ENCODE measurements at regions not wholly inside any gene's neighbourhood (a gene's known extent, or its start where the extent isn't known, plus 50 kb on each side); places are given as distances from the start of the nearest gene placed in this dataset.
"Not testable (repeated sequence)": the region's sequence is repeated elsewhere in the genome, so short reads cannot be mapped to it uniquely, and the experiment has no call there.

DNA sequence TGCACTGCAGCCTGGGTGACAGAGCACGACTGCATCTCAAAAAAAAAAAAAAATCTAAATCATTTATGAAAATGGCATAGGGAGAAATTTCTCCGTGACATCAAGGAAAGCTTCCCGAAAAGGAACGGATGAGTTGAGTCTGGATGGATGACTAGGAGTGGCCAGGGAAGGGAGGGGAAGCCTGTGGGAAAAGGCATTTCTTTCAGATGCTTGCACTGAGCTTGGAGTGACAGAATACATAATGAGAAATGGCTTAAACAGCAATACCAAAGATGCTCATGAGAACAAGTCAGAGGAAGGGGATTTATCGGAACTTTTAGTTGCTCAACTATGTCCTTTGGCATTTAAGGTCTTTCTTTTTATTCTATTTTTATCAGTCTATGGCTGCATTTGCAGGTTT, 1369.2 kb upstream of the TMEM132C start:
- DNase-seq = no peak

DNA sequence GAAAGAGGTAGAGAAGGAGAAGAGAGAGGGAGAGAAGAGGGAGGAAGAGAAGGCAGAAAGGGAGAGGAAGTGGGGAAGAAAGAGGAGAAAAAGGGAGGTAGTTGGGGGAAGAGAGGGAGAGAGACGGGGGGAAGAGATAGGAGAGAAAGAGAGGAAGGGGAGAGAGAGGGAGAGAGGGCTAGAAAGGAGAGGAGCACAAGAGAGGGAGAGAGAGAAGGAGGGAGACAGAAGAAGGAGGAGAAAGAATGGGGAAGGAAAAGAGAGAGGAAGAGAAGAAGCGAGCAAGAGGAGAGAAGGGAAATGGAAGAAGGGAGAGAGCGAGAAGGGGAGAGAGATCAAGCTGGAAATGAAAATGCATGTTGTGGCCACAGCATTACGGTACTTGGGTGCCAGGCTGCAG, 1368.4 kb upstream of the TMEM132C start:
- DNase-seq = no peak

DNA sequence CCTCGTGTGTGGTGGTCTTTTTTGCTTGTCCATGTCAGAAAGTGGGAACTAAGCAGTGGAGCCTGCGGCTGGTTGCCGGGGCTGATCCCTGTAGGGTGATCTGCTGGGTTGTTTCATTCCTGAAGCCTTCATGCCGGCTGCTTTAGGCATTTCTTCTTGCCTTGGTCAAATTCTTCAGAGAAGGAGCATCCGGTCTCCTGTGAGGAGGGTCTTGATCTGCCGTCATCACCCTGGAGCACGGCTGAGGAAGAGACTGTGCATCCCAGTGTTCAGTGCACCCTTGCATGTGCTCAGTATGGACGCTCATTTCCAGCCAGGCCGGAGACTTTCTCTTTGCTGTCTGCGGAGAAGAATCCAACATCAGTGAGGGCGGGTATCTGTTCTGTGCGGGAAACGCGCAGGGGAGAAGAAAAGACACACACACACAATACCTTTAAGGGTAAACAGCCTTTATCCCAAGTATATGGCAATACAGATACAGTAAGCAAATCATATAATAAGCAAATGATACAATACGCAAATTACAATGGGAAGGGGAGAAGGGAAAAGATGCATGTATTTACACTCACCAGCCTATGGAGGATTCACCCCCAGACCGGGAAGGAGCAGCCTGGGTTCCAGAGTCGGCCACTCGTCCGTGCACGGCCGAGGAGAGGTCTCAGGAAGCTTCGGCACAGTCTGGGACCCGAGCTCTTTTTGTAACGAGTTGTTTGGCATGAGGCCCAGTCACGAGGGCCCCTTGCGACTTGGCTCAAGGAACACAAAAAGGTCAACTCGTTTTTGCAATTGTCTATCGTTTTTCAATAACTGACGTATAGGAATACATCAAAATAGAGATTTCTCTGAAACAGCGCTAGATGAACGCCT, 1366.8 kb upstream of the TMEM132C start:
- no peak for DNase-seq

DNA sequence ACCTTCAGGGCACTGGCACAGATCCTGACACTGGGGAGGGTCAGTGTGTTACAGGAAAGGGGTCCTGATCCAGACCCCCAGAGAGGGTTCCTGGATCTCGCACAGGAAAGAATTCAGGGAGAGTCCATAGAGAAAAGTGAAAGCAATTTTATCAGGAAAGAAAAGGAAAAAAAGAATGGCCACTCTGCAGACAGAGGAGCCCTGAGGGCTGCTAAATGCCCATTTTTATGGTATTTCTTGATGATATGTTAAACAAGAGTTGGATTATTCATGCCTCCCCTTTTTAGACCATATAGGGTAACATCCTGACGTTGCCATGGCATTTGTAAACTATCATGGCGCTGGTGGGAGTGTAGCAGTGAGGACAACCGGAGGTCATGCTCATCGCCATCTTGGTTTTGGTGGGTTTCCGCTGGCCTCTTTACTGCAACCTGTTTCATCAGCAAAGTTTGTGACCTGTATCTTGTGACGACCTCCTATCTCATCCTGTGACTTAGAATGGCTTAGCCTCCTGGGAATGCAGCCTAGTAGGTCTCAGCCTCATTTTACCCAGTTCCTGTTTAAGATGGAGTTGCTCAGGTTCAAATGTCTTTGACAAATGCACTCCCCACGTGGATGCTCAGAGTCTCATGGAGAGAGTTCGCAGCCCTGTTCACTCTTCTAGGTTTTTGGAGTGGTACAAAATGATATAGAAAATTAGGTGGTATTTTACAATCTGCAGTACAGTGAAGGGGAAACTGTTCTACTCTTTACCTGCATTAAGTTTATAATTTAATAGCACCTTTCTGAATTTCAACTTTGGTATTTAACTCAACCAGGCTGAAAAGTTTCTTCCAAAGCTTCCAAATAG, 1363.7 kb upstream of the TMEM132C start:
- DNase-seq = no peak

DNA sequence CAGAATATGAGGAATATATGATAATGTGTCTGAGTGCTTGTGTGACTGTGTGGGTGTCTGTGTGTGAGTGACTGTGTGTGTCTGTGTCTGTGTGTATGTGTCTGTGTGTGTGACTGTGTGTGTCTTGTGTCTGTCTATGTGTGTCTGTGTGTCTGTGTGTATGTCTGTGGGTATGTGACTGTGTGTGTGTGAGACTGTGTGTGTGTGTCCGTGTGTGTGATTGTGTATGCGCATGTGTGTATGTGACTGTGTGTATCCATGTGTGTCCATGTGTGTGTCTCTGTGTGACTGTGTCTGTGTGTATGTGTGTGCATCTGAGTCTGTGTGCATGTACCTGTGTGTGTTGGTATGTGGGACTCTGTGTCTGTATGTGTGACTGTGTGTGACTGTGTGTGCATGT, 1361.2 kb upstream of the TMEM132C start:
- DNase-seq = no peak

DNA sequence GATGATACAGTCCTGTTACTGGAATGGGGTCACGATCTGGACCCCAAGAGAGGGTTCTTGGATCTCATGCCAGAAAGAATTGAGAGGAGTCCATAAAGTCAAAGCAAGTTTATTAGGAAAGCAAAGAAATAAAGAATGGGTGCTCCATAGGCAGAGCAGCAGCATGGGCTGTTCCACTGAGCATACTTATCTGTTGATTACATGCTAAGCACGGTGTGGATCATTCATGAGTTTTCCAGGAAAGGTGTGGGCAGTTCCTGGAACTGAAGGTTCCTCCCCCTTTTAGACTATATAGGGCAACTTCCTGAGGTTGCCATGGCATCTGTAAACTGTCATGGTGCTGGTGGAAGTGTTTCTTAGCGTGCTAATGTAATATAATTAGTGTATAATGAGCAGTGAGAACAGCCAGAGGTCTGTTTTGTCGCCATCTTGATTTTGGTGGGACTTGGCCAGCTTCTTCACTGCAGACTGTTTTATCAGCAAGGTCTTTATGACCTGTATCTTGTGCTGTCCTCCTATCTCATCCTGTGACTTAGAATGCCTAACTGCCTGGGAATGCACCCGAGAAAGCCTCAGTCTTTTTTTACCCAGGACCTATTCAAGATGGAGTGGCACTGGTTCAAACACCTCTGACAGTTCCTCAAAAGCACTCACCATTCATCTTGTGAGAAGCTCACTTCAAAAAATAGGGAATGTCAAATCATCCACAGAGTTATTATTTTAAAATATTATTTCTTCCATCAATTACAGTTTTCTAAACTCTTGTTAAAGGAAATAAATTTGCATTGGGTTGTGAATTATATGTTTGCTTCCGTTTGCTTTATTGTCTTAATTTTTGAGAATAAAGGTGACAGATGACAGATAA, 1358.8 kb upstream of the TMEM132C start:
- DNase-seq = no peak

DNA sequence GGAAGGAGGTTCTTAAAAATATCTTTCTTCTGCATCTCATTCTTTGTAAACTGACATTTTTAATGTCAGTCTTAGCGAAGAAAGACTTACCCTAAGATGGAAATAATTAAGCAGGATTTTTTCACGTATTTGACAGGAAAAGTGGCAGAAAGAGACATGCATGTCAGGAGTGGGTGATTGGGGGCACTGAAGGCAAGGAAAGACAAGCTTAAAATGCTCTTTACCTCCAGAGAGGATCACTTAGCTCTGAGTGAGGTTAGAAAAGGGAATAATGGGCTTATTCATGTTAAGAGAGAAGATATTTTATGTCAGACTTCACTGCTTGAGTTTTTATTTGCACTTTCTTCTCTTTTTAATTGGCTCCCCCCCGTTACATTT, 1358.2 kb upstream of the TMEM132C start:
- no peak for DNase-seq

DNA sequence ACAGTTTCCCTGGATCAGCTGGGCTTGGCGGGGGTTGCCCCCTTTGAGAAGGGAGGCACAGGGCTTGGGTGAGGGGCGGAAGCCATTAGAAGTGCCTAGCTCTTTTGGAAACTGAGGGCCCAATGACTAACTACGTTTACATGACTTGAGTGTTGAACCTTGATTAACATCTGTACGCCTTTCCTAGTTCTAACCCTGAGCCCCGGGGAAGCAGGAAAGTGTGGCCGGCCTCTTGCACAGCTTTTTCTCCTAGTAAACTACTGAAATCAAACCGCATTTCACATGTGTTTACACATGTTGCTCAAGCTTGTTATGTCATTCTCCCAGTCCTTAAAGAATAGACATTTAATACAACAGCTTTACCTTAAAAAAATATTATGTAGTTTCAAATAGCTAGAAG, 1356.4 kb upstream of the TMEM132C start:
- DNase-seq = no peak

DNA sequence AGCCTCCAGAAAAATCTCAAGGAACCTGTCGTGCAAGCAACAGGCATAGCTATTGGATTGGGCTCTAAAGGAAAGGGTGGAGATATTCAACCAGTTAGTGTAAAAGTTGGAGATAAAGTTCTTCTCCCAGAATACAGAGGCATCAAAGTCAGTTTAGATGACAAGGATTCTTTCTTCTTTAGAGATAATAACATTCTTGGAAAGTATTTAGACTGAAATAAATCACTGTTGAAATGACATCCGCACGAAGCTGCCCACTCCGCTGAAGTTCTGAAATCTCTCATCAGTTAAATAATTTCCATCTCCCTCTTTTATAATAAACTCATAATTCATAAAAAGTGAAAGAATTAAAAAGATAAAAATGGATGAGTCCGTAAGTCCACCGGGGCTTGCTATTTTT, 1354.9 kb upstream of the TMEM132C start:
- no peak for DNase-seq

DNA sequence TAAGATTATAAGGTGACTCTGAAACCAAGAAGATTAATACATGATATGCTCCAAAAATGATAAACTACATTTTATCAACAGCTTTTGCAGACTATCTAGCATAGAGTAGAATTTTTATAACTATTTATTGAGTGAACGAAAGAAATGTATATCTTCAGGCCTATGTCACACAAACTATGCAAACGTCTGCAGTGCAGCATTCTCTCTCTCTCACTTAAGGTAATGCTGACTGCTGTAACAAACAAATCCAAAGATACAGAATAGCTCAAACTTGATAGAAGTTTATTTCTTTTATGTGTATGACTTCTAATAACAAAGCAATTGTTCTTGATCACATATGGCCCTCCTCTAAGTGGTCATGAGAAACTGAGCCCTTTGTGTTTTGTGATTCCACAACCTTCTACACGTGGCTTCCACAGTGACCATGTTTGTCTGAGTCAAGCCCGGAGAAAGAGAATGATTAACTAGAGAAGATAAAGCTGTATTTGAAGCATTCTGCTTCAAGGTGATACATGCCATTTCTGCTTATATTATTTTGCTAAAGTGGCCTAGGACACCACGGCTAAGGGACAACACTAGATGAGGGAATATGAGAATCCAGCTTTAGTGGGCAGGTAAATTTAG, 1352.7 kb upstream of the TMEM132C start:
- no peak for DNase-seq

DNA sequence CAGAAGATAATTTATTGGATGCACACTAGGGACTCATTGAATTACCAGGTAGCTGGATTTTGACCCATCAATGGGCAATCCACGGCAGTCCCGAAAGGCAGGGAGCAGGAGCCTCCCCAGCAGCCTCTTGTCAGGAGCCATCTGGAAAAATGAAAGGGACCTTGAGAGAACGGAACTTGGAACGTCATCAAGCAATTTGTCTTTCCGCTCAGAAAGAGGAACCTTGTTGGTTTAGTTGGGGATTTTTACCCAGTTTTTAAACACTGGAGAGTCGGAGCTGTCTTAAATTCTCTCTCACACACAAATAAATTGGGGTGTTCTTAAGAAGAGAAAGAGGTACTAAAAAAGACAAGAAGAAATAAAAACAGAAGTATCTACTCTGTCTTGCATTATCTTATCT, 1351.7 kb upstream of the TMEM132C start:
- no peak for DNase-seq

DNA sequence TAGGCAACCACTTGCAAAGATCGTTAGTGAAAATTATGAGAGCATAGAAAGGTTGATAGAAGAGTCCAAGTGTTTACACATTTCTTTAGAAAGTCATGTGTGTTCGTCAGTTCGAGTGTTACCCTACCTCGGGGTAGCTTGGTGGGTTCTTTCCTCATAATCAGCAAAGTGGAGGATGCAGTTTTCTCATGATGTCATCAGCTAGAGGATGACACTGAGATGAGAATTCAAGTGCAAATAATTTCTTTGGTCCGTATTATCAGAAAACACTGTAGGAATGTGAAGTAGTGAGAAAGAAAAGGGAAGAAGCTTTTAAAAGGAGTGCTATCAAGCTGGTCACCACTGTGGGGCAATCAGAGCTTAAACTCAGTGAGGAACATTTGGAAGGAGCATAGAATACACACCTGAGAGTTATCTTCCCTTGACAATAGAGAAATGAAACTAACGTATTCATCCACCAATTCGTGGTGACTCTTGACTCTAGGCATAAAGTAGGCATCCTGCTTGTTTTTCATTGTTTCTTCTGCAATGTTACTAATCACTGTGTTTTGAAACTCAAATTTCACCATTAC, 1340.9 kb upstream of the TMEM132C start:
- DNase-seq = no peak

DNA sequence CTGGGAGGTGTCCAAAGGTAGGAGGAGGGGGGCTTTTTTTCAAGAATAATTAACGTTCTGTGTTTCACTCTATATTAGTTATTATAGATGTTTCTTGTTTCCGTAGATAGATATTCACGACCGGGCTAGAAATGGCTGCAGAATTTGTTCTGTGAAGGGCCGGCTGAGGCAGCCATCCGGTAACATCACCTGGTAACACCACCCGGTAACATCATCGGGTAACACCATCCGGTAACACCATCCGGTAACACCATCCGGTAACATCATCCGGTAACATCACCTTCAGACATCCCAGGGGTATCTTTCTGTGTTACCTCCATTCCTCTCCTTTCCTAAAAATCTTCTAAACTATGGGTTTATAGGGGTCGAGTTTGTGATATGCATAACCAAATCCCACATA, 1336.7 kb upstream of the TMEM132C start:
- DNase-seq = no peak

DNA sequence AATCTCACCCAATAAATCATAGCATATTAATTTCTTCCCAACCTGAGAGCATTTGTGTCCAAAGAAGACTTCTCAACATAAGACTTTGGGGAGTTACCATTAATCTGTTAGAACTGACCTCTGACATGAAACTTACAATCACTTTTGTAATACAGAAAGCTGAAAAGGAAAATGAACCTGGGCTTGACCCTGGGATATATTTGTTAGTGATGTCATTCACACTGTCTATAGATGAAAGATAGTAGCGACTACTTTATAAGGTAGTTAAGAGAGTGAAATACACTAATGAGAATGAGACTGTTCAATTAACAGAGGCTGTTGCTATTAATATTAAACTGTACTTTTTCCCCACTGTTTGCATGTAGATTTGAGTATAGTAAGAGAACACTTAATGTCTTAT, 1334.8 kb upstream of the TMEM132C start:
- no peak for DNase-seq

DNA sequence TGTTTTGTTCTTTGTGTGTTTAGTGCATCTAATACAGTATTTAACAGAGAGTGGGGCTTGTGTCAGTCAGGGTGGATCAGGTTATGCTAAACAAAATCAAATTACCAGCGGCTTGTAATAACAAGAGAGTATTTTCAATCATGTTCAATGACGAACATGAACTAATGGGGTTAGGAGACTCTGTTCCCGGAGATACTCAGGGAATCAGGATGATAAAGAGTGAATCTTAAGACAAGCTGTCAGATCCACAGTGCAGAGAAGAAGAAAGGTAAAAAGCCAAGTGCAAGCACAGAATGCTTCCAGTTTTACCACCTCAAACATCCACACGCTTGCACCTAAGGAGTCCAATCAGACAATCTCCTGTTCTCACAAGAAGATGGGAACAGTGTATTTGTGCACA, 1331.5 kb upstream of the TMEM132C start:
- DNase-seq = no peak

DNA sequence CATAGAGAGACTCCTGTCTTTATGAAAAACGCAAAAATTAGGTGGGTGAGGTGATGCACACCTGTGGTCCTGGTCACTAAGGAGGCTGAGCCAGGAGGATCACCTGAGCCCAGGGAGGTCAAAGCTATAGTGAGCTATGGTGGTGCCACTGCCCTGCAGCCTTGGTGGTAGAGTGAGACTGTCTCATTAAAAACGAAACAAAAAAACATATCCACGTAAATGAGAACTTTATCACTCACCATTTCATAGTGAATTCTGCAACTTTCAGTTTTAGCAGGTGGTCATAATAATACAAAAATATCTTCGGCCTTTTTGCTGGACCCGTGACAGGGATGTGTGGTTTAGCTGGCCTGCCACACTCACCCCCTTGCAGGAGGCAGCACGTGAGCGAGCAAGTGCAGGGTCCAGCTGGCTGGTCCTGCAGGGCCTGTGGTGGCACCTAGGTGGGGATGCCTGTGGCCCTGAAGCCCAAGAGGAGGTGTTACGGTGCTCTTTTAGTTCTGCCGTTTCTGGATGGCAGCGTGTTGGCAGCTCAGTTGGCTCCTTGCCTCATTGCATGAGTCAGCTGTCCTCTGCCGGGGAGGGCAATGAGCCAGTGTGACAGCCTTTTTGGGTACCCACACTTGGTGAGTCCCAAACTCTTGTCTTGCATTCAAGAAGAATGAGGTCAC, 1330.7 kb upstream of the TMEM132C start:
- DNase-seq = no peak

DNA sequence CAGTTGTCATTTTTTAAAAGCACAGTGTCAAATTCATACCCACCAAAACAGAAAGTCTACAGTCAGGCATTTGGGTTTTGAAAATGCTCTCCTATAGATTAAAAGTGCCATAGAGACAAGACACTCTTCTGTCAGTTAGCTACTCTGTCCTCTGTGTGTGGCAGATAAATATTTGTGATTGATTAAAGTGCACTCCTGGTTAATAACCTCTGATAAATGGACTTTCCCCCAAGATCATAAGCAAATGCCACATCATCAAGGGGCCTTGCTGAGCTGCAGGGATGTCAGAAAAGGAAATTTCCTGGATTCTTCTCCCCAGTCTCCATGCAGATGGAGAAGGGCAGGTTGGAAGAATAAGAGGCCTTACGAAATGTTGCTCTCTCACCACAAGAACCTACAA, 1329.5 kb upstream of the TMEM132C start:
- no peak for DNase-seq

DNA sequence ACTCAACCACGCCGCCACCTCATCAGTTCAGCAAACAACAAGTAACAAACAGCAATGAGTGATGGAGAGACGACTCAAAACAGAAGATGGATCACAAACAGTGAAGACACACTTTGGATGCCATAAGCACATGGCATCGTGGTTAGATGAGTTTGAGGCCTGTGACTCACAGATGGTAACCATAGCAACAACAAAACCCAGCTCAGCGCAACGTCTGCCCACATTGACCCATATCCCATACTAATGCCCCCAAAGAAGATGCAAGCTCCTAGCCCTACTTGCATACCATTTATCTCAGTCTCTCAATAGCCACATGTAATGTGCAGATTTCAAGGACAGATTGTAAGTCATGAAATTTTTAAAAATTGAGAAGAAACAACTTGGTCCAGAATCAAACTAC, 1322.3 kb upstream of the TMEM132C start:
- DNase-seq = no peak

DNA sequence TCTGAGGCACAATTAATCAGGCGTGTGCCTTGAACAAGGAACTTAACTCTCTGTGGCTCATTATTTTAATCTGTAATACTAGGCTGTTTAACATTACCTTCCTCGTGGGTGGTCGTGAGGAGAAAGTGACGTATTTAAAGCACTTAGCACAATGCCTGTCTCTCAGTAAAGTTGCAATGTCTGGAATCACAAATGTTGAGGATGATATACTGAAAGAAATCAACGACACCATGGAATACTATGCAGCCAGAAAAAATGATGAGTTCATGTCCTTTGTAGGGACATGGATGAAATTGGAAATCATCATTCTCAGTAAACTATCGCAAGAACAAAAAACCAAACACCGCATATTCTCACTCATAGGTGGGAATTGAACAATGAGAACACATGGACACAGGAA, 1320.0 kb upstream of the TMEM132C start:
- DNase-seq = not testable (repeated sequence)

DNA sequence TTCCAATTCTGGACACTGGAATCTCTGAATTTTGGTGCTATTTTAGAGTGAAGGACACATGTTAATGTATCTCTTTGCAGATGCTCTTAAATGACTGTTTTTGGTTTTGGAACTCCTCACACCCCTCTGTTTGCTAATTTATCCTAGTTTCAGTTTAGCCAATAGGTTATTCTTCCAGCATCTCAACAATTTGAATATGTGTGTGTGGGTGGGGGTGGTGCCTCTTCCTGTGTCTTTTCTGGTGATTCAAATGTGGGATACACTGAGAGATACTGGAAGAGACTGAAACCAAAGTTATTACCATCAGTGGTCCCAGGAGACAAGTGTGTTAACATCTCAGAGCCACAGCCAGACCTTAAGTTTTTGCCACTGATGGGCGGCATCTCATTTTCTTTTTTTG, 1317.4 kb upstream of the TMEM132C start:
- no peak for DNase-seq

DNA sequence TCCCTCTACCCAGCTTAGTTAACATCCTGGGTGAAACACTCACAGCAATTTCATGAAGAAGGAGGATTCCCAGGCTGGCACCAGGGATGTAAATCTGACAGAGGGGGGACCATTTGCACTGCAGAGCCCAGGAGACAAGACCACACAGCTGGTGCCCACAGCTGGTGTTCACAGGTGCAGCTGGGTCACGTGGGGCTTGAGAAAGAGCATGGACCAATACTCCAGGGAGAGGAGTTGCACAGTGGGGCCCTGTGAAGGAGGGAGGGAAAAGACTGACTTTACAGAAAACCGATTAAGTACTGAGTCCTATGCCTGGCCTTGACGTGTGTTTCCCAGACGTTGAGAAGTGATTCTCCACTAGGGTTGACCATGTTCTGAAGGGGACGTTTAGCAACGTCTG, 1316.7 kb upstream of the TMEM132C start:
- no peak for DNase-seq

Measured in Kasumi-1 (cell line).